C4-2B (cell line): ENCODE measurements at regions not wholly inside any gene's neighbourhood (a gene's known extent, or its start where the extent isn't known, plus 50 kb on each side); places are given as distances from the start of the nearest gene placed in this dataset.

Experiments used
- H3K27ac ChIP-seq: fragments of 450-650 bp; 2 replicates; pipeline ENCODE4 v1.5.1; 2017
- ZFX ChIP-seq: fragments of 450-650 bp; IDR thresholded peaks from 2 replicates; pipeline ENCODE4 v1.6.1; 2017
- TF ChIP-seq, protein P1 (sequence below): fragments of 450-650 bp; conservative IDR thresholded peaks from 2 replicates; pipeline ENCODE4 v1.5.1; 2017; ENCODE audit warnings: mild to moderate bottlenecking

DNA sequence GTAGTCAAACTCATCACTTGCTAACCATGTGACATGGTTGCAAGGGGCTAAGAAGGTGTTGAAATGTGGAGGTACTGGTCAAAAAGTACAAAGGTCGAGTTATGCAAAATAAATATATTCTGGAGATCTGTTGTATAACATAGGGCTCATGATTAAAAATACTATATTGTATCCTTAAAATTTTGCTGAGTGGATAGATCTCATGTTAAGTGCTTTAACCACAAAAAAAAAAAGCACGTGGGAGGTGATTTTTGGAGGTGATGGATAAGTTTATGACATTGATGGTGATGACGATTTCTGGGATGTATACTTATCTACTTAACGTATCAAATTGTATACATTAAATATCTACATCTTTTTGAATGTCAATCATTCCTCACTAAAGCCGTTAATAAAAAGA is 96.2 kb upstream of the PAPPA start:
- H3K27ac ChIP-seq: no peak overlapping the region
- TF ChIP-seq, protein P1, sequence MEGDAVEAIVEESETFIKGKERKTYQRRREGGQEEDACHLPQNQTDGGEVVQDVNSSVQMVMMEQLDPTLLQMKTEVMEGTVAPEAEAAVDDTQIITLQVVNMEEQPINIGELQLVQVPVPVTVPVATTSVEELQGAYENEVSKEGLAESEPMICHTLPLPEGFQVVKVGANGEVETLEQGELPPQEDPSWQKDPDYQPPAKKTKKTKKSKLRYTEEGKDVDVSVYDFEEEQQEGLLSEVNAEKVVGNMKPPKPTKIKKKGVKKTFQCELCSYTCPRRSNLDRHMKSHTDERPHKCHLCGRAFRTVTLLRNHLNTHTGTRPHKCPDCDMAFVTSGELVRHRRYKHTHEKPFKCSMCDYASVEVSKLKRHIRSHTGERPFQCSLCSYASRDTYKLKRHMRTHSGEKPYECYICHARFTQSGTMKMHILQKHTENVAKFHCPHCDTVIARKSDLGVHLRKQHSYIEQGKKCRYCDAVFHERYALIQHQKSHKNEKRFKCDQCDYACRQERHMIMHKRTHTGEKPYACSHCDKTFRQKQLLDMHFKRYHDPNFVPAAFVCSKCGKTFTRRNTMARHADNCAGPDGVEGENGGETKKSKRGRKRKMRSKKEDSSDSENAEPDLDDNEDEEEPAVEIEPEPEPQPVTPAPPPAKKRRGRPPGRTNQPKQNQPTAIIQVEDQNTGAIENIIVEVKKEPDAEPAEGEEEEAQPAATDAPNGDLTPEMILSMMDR: no peak
- TF ChIP-seq ZFX: no peak

DNA sequence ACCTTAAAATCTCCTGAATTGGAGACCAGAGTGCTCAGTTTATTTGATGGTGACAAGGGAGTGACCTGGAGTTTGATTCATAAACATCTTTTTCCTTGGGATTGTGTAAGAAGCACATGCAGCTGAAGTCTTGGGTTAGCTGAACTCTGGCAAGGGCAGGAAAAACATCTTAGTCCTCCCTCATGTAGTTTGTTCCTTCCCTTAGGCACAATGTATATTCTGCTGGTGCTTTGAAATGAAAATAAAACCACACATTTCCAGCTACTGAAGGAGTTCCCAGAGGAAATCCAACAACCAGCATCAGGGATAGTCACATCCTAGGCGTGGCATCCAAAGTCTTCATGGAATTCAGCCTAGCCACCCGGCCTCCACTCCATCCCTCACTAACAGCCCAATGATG is 95.2 kb upstream of the PAPPA start:
- H3K27ac ChIP-seq: no peak overlapping the region
- TF ChIP-seq, protein P1: no peak
- TF ChIP-seq ZFX: no peak

DNA sequence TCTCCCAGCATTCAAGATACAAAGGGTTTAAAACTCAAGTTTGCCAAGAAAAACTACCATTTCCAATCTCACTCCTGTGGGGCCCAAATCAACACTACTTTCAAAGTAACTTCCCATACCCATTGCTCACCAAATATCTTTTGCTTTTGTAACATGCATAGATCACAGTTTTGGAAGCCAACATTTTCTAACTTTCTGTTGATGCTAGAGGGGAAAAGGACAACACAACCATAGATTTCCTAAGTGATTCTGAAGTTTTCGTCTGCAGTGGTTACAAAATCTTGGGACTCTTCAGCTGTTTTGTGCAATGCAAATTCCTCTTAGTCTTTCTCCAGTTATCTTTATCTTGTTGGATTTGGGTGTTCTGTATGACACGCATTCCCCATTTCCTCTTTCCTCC is 94.1 kb upstream of the PAPPA start:
- TF ChIP-seq, protein P1: no peak
- no peak for TF ChIP-seq ZFX
- no peak overlapping the region for H3K27ac ChIP-seq

DNA sequence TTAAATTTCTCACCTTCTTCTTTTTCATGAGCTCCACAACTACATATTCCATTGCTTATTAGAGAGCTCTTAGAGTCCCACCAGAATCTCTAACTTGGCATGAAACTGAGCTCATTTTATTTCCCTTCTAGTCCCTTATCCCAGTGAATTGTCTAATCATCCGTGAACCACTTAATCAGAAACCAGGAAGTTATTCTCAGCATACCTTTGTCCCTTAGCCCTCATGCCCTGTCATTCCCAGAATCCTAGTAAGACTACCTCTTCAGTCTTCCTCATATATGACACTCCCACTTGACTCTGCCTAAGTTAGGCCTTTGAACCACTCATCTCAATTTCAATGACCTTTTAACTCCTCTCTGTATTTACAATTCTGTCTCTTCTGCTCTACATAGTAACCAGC is 93.0 kb upstream of the PAPPA start:
- no peak for TF ChIP-seq ZFX
- TF ChIP-seq, protein P1: no peak
- no peak overlapping the region for H3K27ac ChIP-seq

DNA sequence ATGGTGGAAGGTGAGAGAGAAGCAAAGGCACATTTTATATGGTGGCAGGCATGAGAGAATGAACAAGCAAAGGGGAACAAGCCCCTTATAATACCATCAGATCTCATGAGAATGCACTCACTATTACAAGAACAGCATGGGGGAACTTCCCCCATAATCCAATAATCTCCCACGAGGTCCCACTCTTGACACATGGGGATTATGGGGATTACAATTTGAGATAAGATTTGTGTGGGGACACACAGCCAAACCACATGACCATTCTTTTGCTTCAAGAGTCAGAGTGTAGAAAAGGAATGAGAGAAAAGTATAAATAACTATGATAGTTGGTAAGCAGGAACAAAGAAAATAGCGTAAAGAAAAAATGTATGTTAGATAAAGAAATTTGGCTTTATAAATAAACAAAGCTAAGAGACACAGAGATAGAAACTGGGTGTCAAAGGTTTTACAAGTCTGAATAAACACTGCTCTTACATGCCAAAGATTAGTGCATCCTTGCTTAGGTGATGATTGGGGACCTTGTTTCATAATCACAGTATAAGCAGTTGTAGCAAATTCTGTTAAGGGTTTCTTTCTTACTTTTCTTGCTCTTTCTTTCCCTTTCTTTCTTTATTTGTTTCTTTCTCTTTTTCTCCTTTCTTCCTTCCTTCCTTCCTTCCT is 91.9 kb upstream of the PAPPA start:
- TF ChIP-seq ZFX: no peak
- TF ChIP-seq, protein P1: no peak
- H3K27ac ChIP-seq: no peak overlapping the region

DNA sequence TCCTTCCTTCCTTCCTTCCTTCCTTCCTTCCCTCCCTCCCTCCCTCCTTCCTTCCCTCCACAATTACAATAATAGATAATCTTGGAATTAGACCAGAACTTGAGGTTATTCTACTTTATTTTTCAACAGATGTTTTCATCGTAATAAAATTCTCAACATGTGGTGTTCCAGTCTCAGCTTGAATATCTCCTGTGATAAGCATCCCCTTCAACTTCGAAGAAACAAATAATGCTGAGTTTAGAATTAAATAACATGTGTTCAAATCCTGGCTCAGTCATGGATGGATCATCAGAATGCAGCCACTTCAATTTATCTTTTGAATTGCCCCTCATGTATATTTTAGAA is 91.4 kb upstream of the PAPPA start:
- H3K27ac ChIP-seq: no peak overlapping the region
- TF ChIP-seq, protein P1: no peak
- no peak for TF ChIP-seq ZFX

DNA sequence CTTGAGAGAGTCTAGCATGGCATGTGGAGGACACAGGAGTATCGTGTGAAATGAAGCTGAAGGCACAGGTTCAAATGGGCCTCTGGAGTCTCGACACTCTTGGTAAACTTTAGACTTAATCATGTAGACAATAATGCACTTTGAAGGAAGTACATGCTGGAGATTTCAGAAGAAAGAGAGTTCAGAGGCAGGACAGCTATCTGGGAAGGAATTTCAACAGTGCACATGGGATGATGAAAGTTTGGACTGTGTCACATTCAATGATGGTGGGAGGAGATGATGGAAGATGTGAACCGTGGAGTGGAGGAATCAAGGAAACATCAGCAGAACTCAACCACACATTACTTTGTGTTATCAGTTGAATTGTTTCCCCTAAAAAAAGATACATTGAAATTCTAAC is 88.6 kb upstream of the PAPPA start:
- H3K27ac ChIP-seq: no peak overlapping the region
- TF ChIP-seq, protein P1: no peak
- TF ChIP-seq ZFX: no peak
